Activated B cell treated with CpG ODN at 0.5 μM for 24 hours (primary cell): ENCODE measurements at regions not wholly inside any gene's neighbourhood (a gene's known extent, or its start where the extent isn't known, plus 50 kb on each side); places are given as distances from the start of the nearest gene placed in this dataset.

Experiments used
- ATAC-seq: fragments of 200-7000 bp; cut with Tn5 transposase; one replicate; pipeline ENCODE4 v1.10.0; 2021; ENCODE audit warnings: low read depth, mild to moderate bottlenecking, moderate library complexity
- CTCF ChIA-PET: fragments of 350-600 bp; sonication (Branson Sonifier 250); formaldehyde crosslinking; loops from one replicate; lab custom pipeline; 2021; ENCODE audit warnings: antibody characterized with exemption; lab: Charles Lee
- POLR2A ChIA-PET: fragments of 350-600 bp; sonication (Branson Sonifier 250); formaldehyde crosslinking; loops from one replicate; lab custom pipeline; 2021; ENCODE audit warnings: antibody characterized with exemption; lab: Charles Lee
- DNase-seq: peaks from one replicate; pipeline ENCODE4 v3.0.0; 2022
- H3K27ac Mint-ChIP-seq: one replicate; pipeline ENCODE4 v1.8.0; 2020; ENCODE audit warnings: mixed read lengths
- H3K27me3 Mint-ChIP-seq: one replicate; pipeline ENCODE4 v1.8.0; 2021; ENCODE audit warnings: mixed read lengths
- H3K36me3 Mint-ChIP-seq: one replicate; pipeline ENCODE4 v1.8.0; 2021; ENCODE audit warnings: low read depth, mixed read lengths
- H3K4me1 Mint-ChIP-seq: one replicate; pipeline ENCODE4 v1.8.0; 2021; ENCODE audit warnings: mixed read lengths
- H3K4me3 Mint-ChIP-seq: one replicate; pipeline ENCODE4 v1.8.0; 2020; ENCODE audit warnings: mild to moderate bottlenecking, mixed read lengths
- H3K9me3 Mint-ChIP-seq: one replicate; pipeline ENCODE4 v1.8.0; 2020; ENCODE audit warnings: mixed read lengths
- CTCF ChIP-seq: fragments of 200-600 bp; IDR thresholded peaks from one replicate; pipeline ENCODE4 v1.8.0; 2022; ENCODE audit warnings: antibody characterized with exemption, mild to moderate bottlenecking
- intact Hi-C: fragments of 100-400 bp; cut with micrococcal nuclease; formaldehyde crosslinking; loops from one replicate; pipeline ENCODE4 v1.15.1; 2024

- no peak overlapping the region for H3K27ac Mint-ChIP-seq
- ATAC-seq, result no peak
- DNase-seq, result no peak
- H3K4me1 Mint-ChIP-seq, result peaks cover 7% of the 10 kb centered on the region
- H3K36me3 Mint-ChIP-seq, result no peaks in the 10 kb centered on the region
- ChIA-PET POLR2A (no interaction called here), CTCF (no interaction called here)
- no peak for TF ChIP-seq CTCF
- intact Hi-C loops, result no loop called here
- peaks cover 2% of the 10 kb centered on the region for H3K27me3 Mint-ChIP-seq
- H3K9me3 Mint-ChIP-seq, result no peaks in the 10 kb centered on the region
- no peak overlapping the region for H3K4me3 Mint-ChIP-seq
Measured at GRCh38 chr6:156511570-156511969, 265.6 kb upstream of the ARID1B start.

- DNase-seq (no peak), ATAC-seq (no peak)
- H3K9me3 Mint-ChIP-seq, result no peaks in the 10 kb centered on the region
- ChIA-PET CTCF (no interaction called here), POLR2A (no interaction called here)
- peaks cover 7% of the 10 kb centered on the region for H3K4me1 Mint-ChIP-seq
- peaks cover 2% of the 10 kb centered on the region for H3K27me3 Mint-ChIP-seq
- H3K4me3 Mint-ChIP-seq, result no peak overlapping the region
- no peak for TF ChIP-seq CTCF
- no peaks in the 10 kb centered on the region for H3K36me3 Mint-ChIP-seq
- no peak overlapping the region for H3K27ac Mint-ChIP-seq
- intact Hi-C loops, result no loop called here
Measured at GRCh38 chr6:156511051-156511450, 266.1 kb upstream of the ARID1B start.

- no peak for TF ChIP-seq CTCF
Measured at GRCh38 chr6:156510242-156510641, 266.9 kb upstream of the ARID1B start.

GRCh38 chr6:156509496-156509895 is 267.7 kb upstream of the ARID1B start:
- POLR2A ChIA-PET, result no interaction called here
- Mint-ChIP-seq H3K27me3 (peaks cover 2% of the 10 kb centered on the region), H3K4me3 (no peak overlapping the region), H3K27ac (no peak overlapping the region), H3K36me3 (no peaks in the 10 kb centered on the region), H3K4me1 (peaks cover 13% of the 10 kb centered on the region), H3K9me3 (no peaks in the 10 kb centered on the region)
- intact Hi-C loops, result no loop called here
- ATAC-seq, result no peak
- CTCF ChIA-PET, result no interaction called here
- no peak for DNase-seq
- TF ChIP-seq CTCF, result no peak

More at GRCh38 chr6:156510242-156510641, 266.9 kb upstream of the ARID1B start:
- Mint-ChIP-seq H3K4me3 (no peak overlapping the region), H3K4me1 (peaks cover 13% of the 10 kb centered on the region), H3K9me3 (no peaks in the 10 kb centered on the region), H3K27me3 (peaks cover 2% of the 10 kb centered on the region), H3K27ac (no peak overlapping the region), H3K36me3 (no peaks in the 10 kb centered on the region)
- CTCF ChIA-PET, result no interaction called here
- no peak for ATAC-seq
- intact Hi-C loops, result no loop called here
- POLR2A ChIA-PET, result no interaction called here
- no peak for DNase-seq

GRCh38 chr6:156508923-156509322 is 268.3 kb upstream of the ARID1B start:
- Mint-ChIP-seq H3K27ac (no peak overlapping the region), H3K27me3 (peaks cover 2% of the 10 kb centered on the region), H3K36me3 (no peaks in the 10 kb centered on the region), H3K4me1 (peaks cover 13% of the 10 kb centered on the region), H3K4me3 (no peak overlapping the region), H3K9me3 (no peaks in the 10 kb centered on the region)
- intact Hi-C loops, result no loop called here
- ChIA-PET POLR2A (no interaction called here), CTCF (no interaction called here)
- DNase-seq (no peak), ATAC-seq (peak; percentile 54)
- TF ChIP-seq CTCF, result no peak
